Esophagus squamous epithelium (tissue), 4 donors: ENCODE measurements at regions not wholly inside any gene's neighbourhood (a gene's known extent, or its start where the extent isn't known, plus 50 kb on each side); places are given as distances from the start of the nearest gene placed in this dataset.

Experiments
- CTCF ChIP-seq, 6 experiments: fragments of 450-650 bp in 4 of 6; fragments of 200-600 bp in 2 of 6; sonication (generic) in 2 of 6; IDR thresholded peaks; one replicate each; pipeline ENCODE4 v1.5.1; 2016 to 2019; ENCODE audit warnings: antibody characterized with exemption in 6 of 6, mild to moderate bottlenecking in 4 of 6, moderate library complexity in 4 of 6
- POLR2A ChIP-seq, 4 donors: fragments of 450-650 bp; IDR thresholded peaks; one replicate each; pipeline ENCODE4 v1.6.1; 2017; ENCODE audit warnings: antibody characterized with exemption in 4 of 4, mild to moderate bottlenecking in 4 of 4, moderate library complexity in 3 of 4

- TF ChIP-seq CTCF (IDR thresholded peaks at IDR 0.05) = no peak
- TF ChIP-seq POLR2A (IDR thresholded peaks at IDR 0.05) = no peak
Observed at GRCh38 chr7:112596260-112596659, 115.5 kb downstream of the LSMEM1 start.
